LNCaP clone FGC (cell line): ENCODE measurements at regions not wholly inside any gene's neighbourhood (a gene's known extent, or its start where the extent isn't known, plus 50 kb on each side); places are given as distances from the start of the nearest gene placed in this dataset.
"Not testable (repeated sequence)": the region's sequence is repeated elsewhere in the genome, so short reads cannot be mapped to it uniquely, and the experiment has no call there.

Experiments
- DNase-seq: peaks from one replicate; pipeline ENCODE4 v3.0.0-alpha.2; 2011; ENCODE audit warnings: low read depth
- H3K4me3 ChIP-seq: 2 replicates; pipeline ENCODE4 v1.5.1; 2011; ENCODE audit warnings: mild to moderate bottlenecking, low read depth, low read length, control low read depth
- CTCF ChIP-seq: IDR thresholded peaks from 2 replicates; pipeline ENCODE4 v1.5.1; 2012; ENCODE audit warnings: mild to moderate bottlenecking; ENCODE audit not compliant: control insufficient read depth, insufficient read depth; ENCODE audit errors: extremely low read depth

- TF ChIP-seq CTCF, result no peak
- no peak for DNase-seq
- H3K4me3 ChIP-seq, result no peak overlapping the region
Measured at GRCh38 chr1:233744779-233745513, 131.0 kb downstream of the KCNK1 start.

GRCh38 chr1:233750139-233750538 lies 136.2 kb downstream of the KCNK1 start:
- no peak for TF ChIP-seq CTCF
- H3K4me3 ChIP-seq, result no peak overlapping the region
- no peak for DNase-seq

GRCh38 chr1:233759665-233760064 lies 144.8 kb upstream of the SLC35F3 start:
- DNase-seq, result peak; percentile 25
- H3K4me3 ChIP-seq, result no peak overlapping the region
- no peak for TF ChIP-seq CTCF

- not testable (repeated sequence) for DNase-seq, H3K4me3 ChIP-seq
Measured at GRCh38 chr1:233764304-233764703, 140.2 kb upstream of the SLC35F3 start.

- TF ChIP-seq CTCF, result no peak
- no peak overlapping the region for H3K4me3 ChIP-seq
- DNase-seq, result no peak
Measured at GRCh38 chr1:233777566-233777965, 126.9 kb upstream of the SLC35F3 start.

GRCh38 chr1:233780049-233780448 lies 124.4 kb upstream of the SLC35F3 start:
- no peak overlapping the region for H3K4me3 ChIP-seq
- TF ChIP-seq CTCF, result no peak
- no peak for DNase-seq

GRCh38 chr1:233782937-233783586 lies 121.4 kb upstream of the SLC35F3 start:
- no peak for TF ChIP-seq CTCF
- no peak for DNase-seq
- H3K4me3 ChIP-seq, result no peak overlapping the region
